Testis (tissue), 2 donors: ENCODE measurements at regions not wholly inside any gene's neighbourhood (a gene's known extent, or its start where the extent isn't known, plus 50 kb on each side); places are given as distances from the start of the nearest gene placed in this dataset.

Experiments used
- DNase-seq: peaks from one replicate; pipeline ENCODE4 v3.0.0-alpha.2; 2019
- H3K27ac ChIP-seq, 2 donors: fragments of 200-600 bp; sonication (generic); one replicate each; pipeline ENCODE4 v1.5.1; 2019
- H3K27me3 ChIP-seq: fragments of 200-600 bp; sonication (generic); one replicate; pipeline ENCODE4 v1.5.1; 2019
- H3K36me3 ChIP-seq: fragments of 200-600 bp; sonication (generic); one replicate; pipeline ENCODE4 v1.5.1; 2017; ENCODE audit warnings: low read depth; ENCODE audit errors: missing control alignments
- H3K4me1 ChIP-seq: fragments of 200-600 bp; sonication (generic); one replicate; pipeline ENCODE4 v1.5.1; 2019
- H3K4me3 ChIP-seq, 2 donors: fragments of 200-600 bp; sonication (generic); one replicate each; pipeline ENCODE4 v1.5.1; 2017 to 2019
- H3K9me3 ChIP-seq: fragments of 200-600 bp; sonication (generic); one replicate; pipeline ENCODE4 v1.5.1; 2017
- CTCF ChIP-seq, 3 experiments: fragments of 450-650 bp in 2 of 3; fragments of 200-600 bp in 1 of 3; sonication (generic) in 1 of 3; IDR thresholded peaks; one replicate each; pipeline ENCODE4 v1.5.1; 2016 to 2019; ENCODE audit warnings: antibody characterized with exemption in 3 of 3, mild to moderate bottlenecking in 2 of 3, moderate library complexity in 1 of 3
- POLR2A ChIP-seq: fragments of 450-650 bp; IDR thresholded peaks from one replicate; pipeline ENCODE4 v1.6.1; 2017; ENCODE audit warnings: antibody characterized with exemption, mild to moderate bottlenecking, moderate library complexity
- WGBS, 2 donors: methylation state at CpG; one replicate each; pipeline ENCODE4 v1.1.5; 2018; 5-methylcytosine and 5-hydroxymethylcytosine counted together
- intact Hi-C: fragments of 100-400 bp; cut with DNase I; formaldehyde crosslinking; loops from one replicate; pipeline ENCODE4 v1.15.1; 2023; ENCODE audit warnings: low total_unique reads

- WGBS, 2 donors = 89 to 91% methylated on average over 9 of the region's 9 CpGs
- intact Hi-C loops = no loop called here
- H3K4me1 ChIP-seq = no peaks in the 10 kb centered on the region
- H3K4me3 ChIP-seq = no peak overlapping the region
- H3K27ac ChIP-seq = no peak overlapping the region
- H3K9me3 ChIP-seq = no peaks in the 10 kb centered on the region
- no peak for DNase-seq
- H3K36me3 ChIP-seq = no peaks in the 10 kb centered on the region
- no peaks in the 10 kb centered on the region for H3K27me3 ChIP-seq
- TF ChIP-seq POLR2A (no peak), CTCF (IDR thresholded peaks at IDR 0.05) (no peak)
Observed at GRCh38 chr18:65278939-65279667, 471.7 kb upstream of the CDH7 start.

GRCh38 chr18:65269375-65269774 is 481.4 kb upstream of the CDH7 start:
- no peak overlapping the region for H3K27ac ChIP-seq
- TF ChIP-seq POLR2A = no peak
- TF ChIP-seq CTCF (IDR thresholded peaks at IDR 0.05) = no peak
- H3K9me3 ChIP-seq = no peaks in the 10 kb centered on the region
- H3K36me3 ChIP-seq = no peaks in the 10 kb centered on the region
- no peaks in the 10 kb centered on the region for H3K4me1 ChIP-seq
- 63 to 69% methylated on average over 1 of the region's 1 CpG for WGBS, 2 donors
- no peak overlapping the region for H3K4me3 ChIP-seq
- DNase-seq = no peak
- intact Hi-C loops = no loop called here
- no peaks in the 10 kb centered on the region for H3K27me3 ChIP-seq

GRCh38 chr18:65265761-65266160 is 485.1 kb upstream of the CDH7 start:
- no peak overlapping the region for H3K4me3 ChIP-seq
- no peaks in the 10 kb centered on the region for H3K9me3 ChIP-seq
- DNase-seq = no peak
- WGBS, 2 donors = 73 to 75% methylated on average over 1 of the region's 1 CpG
- no peaks in the 10 kb centered on the region for H3K36me3 ChIP-seq
- intact Hi-C loops = no loop called here
- H3K4me1 ChIP-seq = no peaks in the 10 kb centered on the region
- no peaks in the 10 kb centered on the region for H3K27me3 ChIP-seq
- TF ChIP-seq POLR2A = no peak
- no peak for TF ChIP-seq CTCF (IDR thresholded peaks at IDR 0.05)
- no peak overlapping the region for H3K27ac ChIP-seq

GRCh38 chr18:65260030-65260429 is 490.8 kb upstream of the CDH7 start:
- intact Hi-C loops = no loop called here
- Histone ChIP-seq H3K36me3 (no peaks in the 10 kb centered on the region), H3K4me3 (no peak overlapping the region), H3K4me1 (no peaks in the 10 kb centered on the region), H3K27me3 (no peaks in the 10 kb centered on the region), H3K27ac (no peak overlapping the region), H3K9me3 (no peaks in the 10 kb centered on the region)
- no peak for DNase-seq
- TF ChIP-seq POLR2A = no peak
- no peak for TF ChIP-seq CTCF (IDR thresholded peaks at IDR 0.05)
- 30 to 38% methylated on average over 2 of the region's 2 CpGs for WGBS, 2 donors

- Histone ChIP-seq H3K27ac (no peak overlapping the region), H3K9me3 (no peaks in the 10 kb centered on the region), H3K4me1 (no peaks in the 10 kb centered on the region), H3K27me3 (no peaks in the 10 kb centered on the region), H3K36me3 (no peaks in the 10 kb centered on the region), H3K4me3 (no peak overlapping the region)
- DNase-seq = no peak
- 83 to 98% methylated on average over 2 of the region's 2 CpGs for WGBS, 2 donors
- intact Hi-C loops = no loop called here
- no peak for TF ChIP-seq POLR2A
- no peak for TF ChIP-seq CTCF (IDR thresholded peaks at IDR 0.05)
Observed at GRCh38 chr18:65259403-65259802, 491.4 kb upstream of the CDH7 start.
